Mesodermal cell (in vitro differentiated cells): ENCODE measurements at regions not wholly inside any gene's neighbourhood (a gene's known extent, or its start where the extent isn't known, plus 50 kb on each side); places are given as distances from the start of the nearest gene placed in this dataset.
"Not testable (repeated sequence)": the region's sequence is repeated elsewhere in the genome, so short reads cannot be mapped to it uniquely, and the experiment has no call there.

ENCODE experiments used
- H3K27ac ChIP-seq: 2 replicates; pipeline ENCODE4 v1.7.0; 2013; ENCODE audit warnings: mild to moderate bottlenecking, low read depth, low read length, moderate library complexity; ENCODE audit not compliant: severe bottlenecking
- H3K36me3 ChIP-seq: 2 replicates; pipeline ENCODE4 v1.7.1; 2013; ENCODE audit warnings: mild to moderate bottlenecking, low read length, moderate library complexity; ENCODE audit not compliant: control insufficient read depth, insufficient read depth
- H3K4me1 ChIP-seq: one replicate; pipeline ENCODE4 v1.7.1; 2013; ENCODE audit warnings: mild to moderate bottlenecking, low read length; ENCODE audit not compliant: insufficient read depth, control insufficient read depth, poor library complexity, severe bottlenecking
- H3K4me3 ChIP-seq: 2 replicates; pipeline ENCODE4 v1.7.0; 2013; ENCODE audit warnings: low read length, control low read depth, mild to moderate bottlenecking; ENCODE audit not compliant: insufficient read depth, poor library complexity, severe bottlenecking; ENCODE audit errors: extremely low read depth
- H3K9me3 ChIP-seq: 2 replicates; pipeline ENCODE4 v1.7.1; 2013; ENCODE audit warnings: mild to moderate bottlenecking, low read length, moderate library complexity; ENCODE audit not compliant: control insufficient read depth
- WGBS, 2 experiments: methylation state at CpG; one replicate each; pipeline ENCODE4 v1.1.5; 2013; ENCODE audit warnings: missing lambda C conversion rate in 2 of 2; ENCODE audit not compliant: insufficient coverage in 2 of 2; 5-methylcytosine and 5-hydroxymethylcytosine counted together

GRCh38 chr5:34449639-34450038, 206.5 kb upstream of the RAI14 start:
- Histone ChIP-seq H3K9me3 (no peaks in the 10 kb centered on the region), H3K4me3 (no peak overlapping the region), H3K27ac (no peak overlapping the region), H3K36me3 (no peaks in the 10 kb centered on the region), H3K4me1 (no peaks in the 10 kb centered on the region)
- 50 to 85% methylated on average over 1 to 2 of the region's 3 CpGs for WGBS, 2 experiments

GRCh38 chr5:34450338-34450737, 205.8 kb upstream of the RAI14 start:
- H3K27ac ChIP-seq: no peak overlapping the region
- no peaks in the 10 kb centered on the region for H3K36me3 ChIP-seq
- no peaks in the 10 kb centered on the region for H3K4me1 ChIP-seq
- WGBS, 2 experiments: 82 to 100% methylated on average over 1 of the region's 2 CpGs
- H3K4me3 ChIP-seq: no peak overlapping the region
- no peaks in the 10 kb centered on the region for H3K9me3 ChIP-seq

- no peaks in the 10 kb centered on the region for H3K9me3 ChIP-seq
- WGBS, 2 experiments: 36 to 41% methylated on average over 4 to 5 of the region's 7 CpGs
- no peak overlapping the region for H3K4me3 ChIP-seq
Measured at GRCh38 chr5:34452170-34452828, 203.8 kb upstream of the RAI14 start.

GRCh38 chr5:34455098-34455497, 201.0 kb upstream of the RAI14 start:
- Histone ChIP-seq H3K4me3 (no peak overlapping the region), H3K9me3 (peaks cover 9% of the 10 kb centered on the region), H3K4me1 (no peaks in the 10 kb centered on the region), H3K36me3 (no peaks in the 10 kb centered on the region), H3K27ac (no peak overlapping the region)
- WGBS, 2 experiments: 100% methylated on average over 1 of the region's 3 CpGs; no CpG with 5 or more reads in 1 of the 2 experiments

More at GRCh38 chr5:34452170-34452828, 203.8 kb upstream of the RAI14 start:
- H3K27ac ChIP-seq: no peak overlapping the region
- H3K36me3 ChIP-seq: no peaks in the 10 kb centered on the region
- H3K4me1 ChIP-seq: no peaks in the 10 kb centered on the region

- H3K36me3 ChIP-seq: no peaks in the 10 kb centered on the region
- 58 to 63% methylated on average over 2 of the region's 3 CpGs for WGBS, 2 experiments
Measured at GRCh38 chr5:34459908-34460307, 196.2 kb upstream of the RAI14 start.

GRCh38 chr5:34460496-34460895, 195.6 kb upstream of the RAI14 start:
- Histone ChIP-seq H3K4me1 (no peaks in the 10 kb centered on the region), H3K4me3 (no peak overlapping the region), H3K36me3 (no peaks in the 10 kb centered on the region), H3K9me3 (peaks cover 9% of the 10 kb centered on the region), H3K27ac (no peak overlapping the region)
- WGBS, 2 experiments: no CpG with 5 or more reads among the region's 1 CpG

More at GRCh38 chr5:34459908-34460307, 196.2 kb upstream of the RAI14 start:
- Histone ChIP-seq H3K27ac (no peak overlapping the region), H3K4me1 (no peaks in the 10 kb centered on the region), H3K4me3 (no peak overlapping the region), H3K9me3 (peaks cover 9% of the 10 kb centered on the region)

GRCh38 chr5:34464829-34465228, 191.3 kb upstream of the RAI14 start:
- H3K4me1 ChIP-seq: no peaks in the 10 kb centered on the region
- H3K9me3 ChIP-seq: peaks cover 2% of the 10 kb centered on the region
- 61 to 66% methylated on average over 3 of the region's 4 CpGs for WGBS, 2 experiments
- H3K4me3 ChIP-seq: no peak overlapping the region
- H3K27ac ChIP-seq: no peak overlapping the region
- H3K36me3 ChIP-seq: no peaks in the 10 kb centered on the region

GRCh38 chr5:34465301-34465700, 190.8 kb upstream of the RAI14 start:
- WGBS, 2 experiments: no CpG with 5 or more reads among the region's 4 CpGs
- H3K4me3 ChIP-seq: not testable (repeated sequence)

GRCh38 chr5:34466519-34467388, 189.4 kb upstream of the RAI14 start:
- H3K4me3 ChIP-seq, H3K27ac ChIP-seq, H3K36me3 ChIP-seq, H3K4me1 ChIP-seq, H3K9me3 ChIP-seq: not testable (repeated sequence)
- WGBS, 2 experiments: 50 to 68% methylated on average over 2 to 3 of the region's 6 CpGs

More at GRCh38 chr5:34465301-34465700, 190.8 kb upstream of the RAI14 start:
- H3K27ac ChIP-seq, H3K9me3 ChIP-seq, H3K36me3 ChIP-seq, H3K4me1 ChIP-seq: not testable (repeated sequence)

GRCh38 chr5:34467436-34467835, 188.7 kb upstream of the RAI14 start:
- Histone ChIP-seq H3K4me3 (no peak overlapping the region), H3K36me3 (no peaks in the 10 kb centered on the region), H3K4me1 (no peaks in the 10 kb centered on the region), H3K27ac (no peak overlapping the region), H3K9me3 (peaks cover 4% of the 10 kb centered on the region)
- 86 to 87% methylated on average over 6 to 7 of the region's 8 CpGs for WGBS, 2 experiments

- not testable (repeated sequence) for H3K27ac ChIP-seq, H3K4me1 ChIP-seq, H3K4me3 ChIP-seq, H3K9me3 ChIP-seq, H3K36me3 ChIP-seq
- no CpG with 5 or more reads among the region's 3 CpGs for WGBS, 2 experiments
Measured at GRCh38 chr5:34467984-34468383, 188.1 kb upstream of the RAI14 start.
